SJCRH30 (cell line): ENCODE measurements at regions not wholly inside any gene's neighbourhood (a gene's known extent, or its start where the extent isn't known, plus 50 kb on each side); places are given as distances from the start of the nearest gene placed in this dataset.
"Not testable (repeated sequence)": the region's sequence is repeated elsewhere in the genome, so short reads cannot be mapped to it uniquely, and the experiment has no call there.

Experiments
- DNase-seq, 2 experiments: peaks; one replicate each; pipeline ENCODE4 v3.0.0-alpha.2; 2015 to 2020
- H3K27ac ChIP-seq: fragments of 250-450 bp; sonication (Bioruptor Pico); 2 replicates; pipeline ENCODE4 v1.5.1; 2020; ENCODE audit warnings: mild to moderate bottlenecking, moderate library complexity
- H3K27me3 ChIP-seq: fragments of 250-450 bp; sonication (Bioruptor Pico); 2 replicates; pipeline ENCODE4 v1.5.1; 2020; ENCODE audit warnings: mild to moderate bottlenecking, moderate library complexity
- H3K36me3 ChIP-seq: fragments of 250-450 bp; sonication (Bioruptor Pico); 2 replicates; pipeline ENCODE4 v1.5.1; 2020; ENCODE audit warnings: mild to moderate bottlenecking, moderate library complexity
- H3K4me1 ChIP-seq: fragments of 250-450 bp; sonication (Bioruptor Pico); 2 replicates; pipeline ENCODE4 v1.5.1; 2020; ENCODE audit warnings: mild to moderate bottlenecking, moderate library complexity
- H3K4me3 ChIP-seq: fragments of 250-450 bp; sonication (Bioruptor Pico); 2 replicates; pipeline ENCODE4 v1.5.1; 2020; ENCODE audit warnings: mild to moderate bottlenecking, moderate library complexity
- H3K9me3 ChIP-seq: fragments of 250-450 bp; sonication (Bioruptor Pico); replicated peaks from 2 replicates; pipeline ENCODE4 v1.5.1; 2020; ENCODE audit warnings: mild to moderate bottlenecking, moderate library complexity

- Histone ChIP-seq H3K27ac (no peak overlapping the region), H3K27me3 (no peaks in the 10 kb centered on the region), H3K36me3 (no peaks in the 10 kb centered on the region), H3K4me1 (no peaks in the 10 kb centered on the region), H3K9me3 (no peaks in the 10 kb centered on the region; the same call in 1 of the 2 replicates), H3K4me3 (no peak overlapping the region)
- no peak for DNase-seq
Measured at GRCh38 chr1:101371259-101371658, 134.4 kb downstream of the S1PR1 start.

DNA sequence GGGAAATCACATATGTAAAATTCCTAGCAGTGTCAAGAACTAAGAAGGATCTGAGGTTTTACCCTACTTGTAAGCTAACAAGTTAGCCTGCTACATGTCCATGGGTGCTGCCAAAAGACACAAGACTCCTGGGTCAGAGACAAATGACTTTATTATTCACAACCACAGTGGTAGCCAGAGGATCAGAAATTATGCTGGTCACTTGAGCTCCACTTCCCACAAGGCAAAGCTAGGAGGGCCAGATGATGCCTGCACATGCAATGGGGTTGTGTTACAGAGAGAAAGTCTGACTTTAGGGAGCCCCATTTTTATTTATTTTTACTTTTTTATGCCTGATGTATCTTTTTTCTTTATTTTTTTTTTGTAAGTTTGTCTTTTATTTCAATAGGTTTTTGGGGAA, 136.8 kb downstream of the S1PR1 start:
- no peaks in the 10 kb centered on the region for H3K27me3 ChIP-seq

DNA sequence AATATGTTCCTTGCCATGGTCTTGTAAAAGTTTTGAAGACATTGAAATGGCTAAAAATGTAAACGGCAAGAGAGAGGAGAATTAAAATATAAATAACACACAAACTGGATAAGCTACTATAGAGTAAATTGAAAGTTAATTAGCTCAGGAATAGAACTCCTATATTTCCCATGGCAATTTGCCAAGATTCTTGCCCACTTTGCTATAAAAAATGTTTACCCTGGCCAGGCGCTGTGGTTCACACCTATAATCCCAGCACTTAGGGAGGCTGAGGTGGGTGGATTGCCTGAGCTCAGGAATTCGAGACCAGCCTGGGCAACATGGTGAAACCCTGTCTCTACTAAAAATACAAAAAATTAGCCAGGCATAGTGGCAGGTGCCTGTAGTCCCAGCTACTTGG, 138.6 kb downstream of the S1PR1 start:
- H3K4me3 ChIP-seq, H3K27me3 ChIP-seq, H3K4me1 ChIP-seq, H3K27ac ChIP-seq, DNase-seq, H3K9me3 ChIP-seq, H3K36me3 ChIP-seq: not testable (repeated sequence)

More for the DNA sequence above, 136.8 kb downstream of the S1PR1 start:
- no peaks in the 10 kb centered on the region for H3K4me1 ChIP-seq
- no peak overlapping the region for H3K4me3 ChIP-seq
- H3K27ac ChIP-seq, result no peak overlapping the region
- H3K36me3 ChIP-seq, result no peaks in the 10 kb centered on the region
- no peak for DNase-seq
- no peaks in the 10 kb centered on the region for H3K9me3 ChIP-seq

GRCh38 chr1:101376121-101377083, 139.6 kb downstream of the S1PR1 start:
- no peak overlapping the region for H3K4me3 ChIP-seq
- no peaks in the 10 kb centered on the region for H3K4me1 ChIP-seq
- H3K27me3 ChIP-seq, result no peaks in the 10 kb centered on the region
- no peak overlapping the region for H3K27ac ChIP-seq
- no peaks in the 10 kb centered on the region for H3K9me3 ChIP-seq
- DNase-seq, result no peak
- H3K36me3 ChIP-seq, result no peaks in the 10 kb centered on the region

DNA sequence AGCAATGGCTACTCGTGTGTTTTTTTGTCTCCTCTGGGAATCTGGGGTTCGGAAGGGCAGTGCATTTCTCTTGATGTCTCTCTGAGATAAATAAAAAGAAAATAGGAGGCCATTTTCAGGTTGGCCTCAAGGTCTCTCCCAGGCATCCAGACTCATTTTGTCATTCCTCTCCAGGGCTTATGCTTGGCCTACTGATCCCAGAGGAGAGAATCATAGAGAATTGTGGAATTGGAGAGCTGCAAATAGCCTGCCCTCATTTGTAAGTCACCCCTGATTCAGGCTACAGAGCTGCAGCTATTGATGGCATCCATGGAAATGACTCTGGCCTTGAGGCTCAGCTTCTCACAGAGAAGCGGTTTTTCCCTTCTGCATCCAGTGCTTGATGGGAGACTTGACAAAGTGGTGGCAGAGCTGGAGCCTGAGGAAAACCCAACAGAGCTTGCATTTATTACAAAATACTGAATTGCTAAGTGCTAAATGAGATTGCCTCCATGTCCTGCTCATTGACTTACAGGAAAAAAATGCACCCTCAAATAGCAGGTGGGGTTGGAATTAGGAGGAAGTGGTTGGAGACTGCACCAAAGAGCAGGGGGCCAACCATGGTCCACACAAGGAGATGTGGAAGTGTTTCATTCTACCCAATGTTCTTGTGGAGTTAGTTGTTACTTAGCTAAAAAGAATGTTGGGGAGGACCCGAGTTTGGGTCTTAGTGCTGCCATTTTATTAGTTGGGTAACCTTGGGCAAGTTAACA, 140.4 kb downstream of the S1PR1 start:
- H3K27ac ChIP-seq, result no peak overlapping the region
- DNase-seq, result no peak
- no peaks in the 10 kb centered on the region for H3K36me3 ChIP-seq
- no peaks in the 10 kb centered on the region for H3K27me3 ChIP-seq
- H3K4me1 ChIP-seq, result no peaks in the 10 kb centered on the region
- H3K9me3 ChIP-seq, result no peaks in the 10 kb centered on the region
- no peak overlapping the region for H3K4me3 ChIP-seq

DNA sequence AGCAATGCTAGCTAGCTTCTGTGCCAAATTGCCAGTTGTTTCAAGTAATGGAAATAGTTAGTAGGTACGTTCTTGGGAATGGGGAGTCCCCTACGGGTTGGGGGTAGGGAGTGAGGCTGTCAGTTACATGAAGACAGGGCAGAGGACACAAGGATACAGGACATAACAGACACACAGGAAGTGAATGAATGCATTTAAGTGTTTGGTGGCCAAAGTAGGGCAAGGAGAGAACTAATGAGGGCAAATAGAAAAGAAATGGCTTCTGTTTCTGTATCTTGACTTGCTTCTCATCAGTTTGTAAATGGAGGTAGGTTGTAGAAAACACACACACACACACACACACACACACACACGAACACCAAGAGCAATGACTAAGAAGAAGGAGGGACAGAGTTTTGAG, 142.2 kb downstream of the S1PR1 start:
- Histone ChIP-seq H3K27ac (no peak overlapping the region), H3K4me3 (no peak overlapping the region), H3K36me3 (no peaks in the 10 kb centered on the region), H3K9me3 (no peaks in the 10 kb centered on the region), H3K4me1 (no peaks in the 10 kb centered on the region), H3K27me3 (no peaks in the 10 kb centered on the region)
- DNase-seq, result no peak

- Histone ChIP-seq H3K27ac (no peak overlapping the region), H3K4me3 (no peak overlapping the region), H3K9me3 (no peaks in the 10 kb centered on the region), H3K27me3 (no peaks in the 10 kb centered on the region; the same call in 1 of the 2 replicates), H3K36me3 (no peaks in the 10 kb centered on the region), H3K4me1 (no peaks in the 10 kb centered on the region)
- no peak for DNase-seq
Measured at GRCh38 chr1:101379950-101380349, 143.1 kb downstream of the S1PR1 start.

GRCh38 chr1:101382135-101382534, 145.3 kb downstream of the S1PR1 start:
- Histone ChIP-seq H3K4me1 (no peaks in the 10 kb centered on the region), H3K36me3 (no peaks in the 10 kb centered on the region), H3K27ac (no peak overlapping the region), H3K27me3 (no peaks in the 10 kb centered on the region; the same call in 1 of the 2 replicates), H3K4me3 (no peak overlapping the region), H3K9me3 (no peaks in the 10 kb centered on the region)
- no peak for DNase-seq

- H3K36me3 ChIP-seq, result no peaks in the 10 kb centered on the region
- no peaks in the 10 kb centered on the region for H3K4me1 ChIP-seq
- peaks cover 5% of the 10 kb centered on the region for H3K27me3 ChIP-seq
- DNase-seq, result no peak
- no peaks in the 10 kb centered on the region for H3K9me3 ChIP-seq
- H3K27ac ChIP-seq, result no peak overlapping the region
- H3K4me3 ChIP-seq, result no peak overlapping the region
Measured at GRCh38 chr1:101388904-101389546, 152.2 kb downstream of the S1PR1 start.

DNA sequence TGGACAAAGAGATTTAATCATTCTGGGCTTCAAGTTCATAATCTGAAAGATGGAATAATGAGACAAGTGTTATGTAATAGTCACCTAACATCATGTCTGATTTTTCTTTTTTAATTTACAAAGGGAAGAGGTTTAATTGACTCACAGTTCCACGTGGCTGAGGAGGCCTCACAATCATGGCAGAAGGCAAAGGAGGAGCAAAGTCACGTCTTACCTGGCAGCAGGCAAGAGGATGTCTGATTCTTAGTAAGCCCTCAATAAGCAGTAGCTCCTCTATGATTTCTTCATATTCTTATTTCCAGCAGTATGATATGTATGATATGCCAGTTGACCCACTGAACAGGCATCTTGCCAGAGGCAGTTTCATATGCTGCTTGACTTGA, 152.7 kb downstream of the S1PR1 start:
- Histone ChIP-seq H3K36me3 (no peaks in the 10 kb centered on the region), H3K27ac (no peak overlapping the region), H3K27me3 (peaks cover 8% of the 10 kb centered on the region), H3K9me3 (no peaks in the 10 kb centered on the region), H3K4me3 (no peak overlapping the region), H3K4me1 (no peaks in the 10 kb centered on the region)
- no peak for DNase-seq

DNA sequence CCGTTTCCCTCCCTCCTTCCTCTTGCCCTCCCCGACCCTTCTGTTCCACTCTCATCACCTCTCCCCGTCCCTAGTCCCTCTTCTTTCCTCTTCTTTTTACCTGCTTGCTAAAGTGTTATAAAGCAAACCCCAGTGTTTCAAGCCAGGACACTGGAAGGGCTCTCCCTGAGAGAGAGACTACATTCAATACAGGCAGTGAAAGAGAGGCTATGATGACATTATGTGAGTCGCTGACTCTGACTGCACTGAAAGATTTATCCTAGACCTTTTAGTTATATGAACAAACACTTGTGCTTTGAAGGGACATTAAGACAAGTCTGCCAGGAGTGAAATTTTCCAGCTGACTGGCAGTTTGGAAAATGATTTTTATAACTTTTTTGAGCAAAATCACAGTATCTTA, 155.7 kb downstream of the S1PR1 start:
- peaks cover 8% of the 10 kb centered on the region; the same call in 1 of the 2 replicates for H3K27me3 ChIP-seq
- H3K27ac ChIP-seq, result no peak overlapping the region

DNA sequence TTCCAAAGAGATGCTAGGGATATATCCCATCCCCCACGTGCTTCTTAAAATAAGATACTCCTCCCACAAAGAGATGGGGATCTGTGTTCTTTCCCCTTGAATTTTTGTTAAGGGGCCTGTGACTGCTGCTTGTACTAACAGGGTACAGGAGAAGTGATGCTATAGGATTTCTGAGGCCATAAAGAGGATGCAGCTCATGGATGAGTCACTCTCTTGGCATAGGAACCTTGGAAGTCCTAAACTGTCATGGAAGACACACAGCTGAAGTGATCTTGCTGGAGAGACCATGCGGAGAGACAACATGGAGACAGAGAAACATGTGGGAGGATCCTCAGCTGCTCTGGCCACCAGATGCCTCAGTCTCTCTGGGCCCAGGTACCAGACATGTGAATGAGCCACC, 157.2 kb downstream of the S1PR1 start:
- no peaks in the 10 kb centered on the region for H3K9me3 ChIP-seq
- no peaks in the 10 kb centered on the region for H3K36me3 ChIP-seq
- no peak for DNase-seq
- no peaks in the 10 kb centered on the region for H3K4me1 ChIP-seq
- H3K27ac ChIP-seq, result no peak overlapping the region
- no peak overlapping the region for H3K4me3 ChIP-seq
- H3K27me3 ChIP-seq, result peaks cover 8% of the 10 kb centered on the region; the same call in 1 of the 2 replicates

More for the DNA sequence above, 155.7 kb downstream of the S1PR1 start:
- no peaks in the 10 kb centered on the region for H3K9me3 ChIP-seq
- no peaks in the 10 kb centered on the region for H3K4me1 ChIP-seq
- H3K4me3 ChIP-seq, result no peak overlapping the region
- H3K36me3 ChIP-seq, result no peaks in the 10 kb centered on the region
- no peak for DNase-seq

- no peaks in the 10 kb centered on the region for H3K4me1 ChIP-seq
- no peak overlapping the region for H3K27ac ChIP-seq
- no peaks in the 10 kb centered on the region for H3K9me3 ChIP-seq
- no peaks in the 10 kb centered on the region for H3K36me3 ChIP-seq
- H3K27me3 ChIP-seq, result 0 out of 2 replicates have a peak, but pooled peaks cover 2% of the 10 kb centered on the region
- DNase-seq, result no peak
- H3K4me3 ChIP-seq, result no peak overlapping the region
Measured at GRCh38 chr1:101399222-101399621, 162.4 kb downstream of the S1PR1 start.

- Histone ChIP-seq H3K4me1 (no peaks in the 10 kb centered on the region; the same call in 1 of the 2 replicates), H3K27ac (no peak overlapping the region), H3K4me3 (no peak overlapping the region), H3K9me3 (no peaks in the 10 kb centered on the region), H3K27me3 (0 out of 2 replicates have a peak, but pooled peaks cover 5% of the 10 kb centered on the region), H3K36me3 (no peaks in the 10 kb centered on the region)
- DNase-seq, result no peak
Measured at GRCh38 chr1:101406271-101406670, 169.5 kb downstream of the S1PR1 start.

- Histone ChIP-seq H3K9me3 (no peaks in the 10 kb centered on the region), H3K4me1 (no peaks in the 10 kb centered on the region; the same call in 1 of the 2 replicates), H3K36me3 (no peaks in the 10 kb centered on the region), H3K27me3 (0 out of 2 replicates have a peak, but pooled peaks cover 5% of the 10 kb centered on the region), H3K4me3 (no peak overlapping the region), H3K27ac (no peak overlapping the region)
- DNase-seq, result no peak
Measured at GRCh38 chr1:101406681-101407080, 169.9 kb downstream of the S1PR1 start.
